Uterus (tissue), 2 donors: ENCODE measurements at regions not wholly inside any gene's neighbourhood (a gene's known extent, or its start where the extent isn't known, plus 50 kb on each side); places are given as distances from the start of the nearest gene placed in this dataset.

Experiments
- POLR2A ChIP-seq, 2 donors: fragments of 450-650 bp; IDR thresholded peaks; one replicate each; pipeline ENCODE4 v1.6.1; 2016; ENCODE audit warnings: antibody characterized with exemption in 2 of 2, mild to moderate bottlenecking in 1 of 2, moderate library complexity in 1 of 2
- TF ChIP-seq, protein P1 (sequence below), 4 experiments: fragments of 200-600 bp in 2 of 4; fragments of 450-650 bp in 2 of 4; sonication (generic) in 2 of 4; IDR thresholded peaks; one replicate each; pipeline ENCODE4 v1.5.1; 2016 to 2019; ENCODE audit warnings: antibody characterized with exemption in 4 of 4, mild to moderate bottlenecking in 2 of 4, moderate library complexity in 1 of 4

DNA sequence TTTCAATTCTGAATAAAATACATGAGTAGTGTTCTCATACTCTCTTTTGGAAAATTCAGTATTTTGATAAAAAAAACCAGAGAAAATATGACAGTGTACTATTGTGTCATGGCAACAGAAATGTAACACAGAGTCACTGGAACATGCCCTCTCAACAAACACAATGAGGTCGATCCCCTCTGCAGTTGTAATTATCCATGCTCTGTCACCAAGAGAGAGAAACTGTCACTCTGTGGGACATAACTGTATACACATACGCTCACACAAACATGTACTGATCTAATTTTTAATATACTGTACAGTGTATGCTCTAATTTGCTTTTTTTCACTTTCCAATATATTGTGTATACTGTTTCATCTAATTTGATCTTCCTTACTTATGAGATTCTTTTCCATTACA is 1136.8 kb upstream of the TENM3 start:
- TF ChIP-seq, protein P1, sequence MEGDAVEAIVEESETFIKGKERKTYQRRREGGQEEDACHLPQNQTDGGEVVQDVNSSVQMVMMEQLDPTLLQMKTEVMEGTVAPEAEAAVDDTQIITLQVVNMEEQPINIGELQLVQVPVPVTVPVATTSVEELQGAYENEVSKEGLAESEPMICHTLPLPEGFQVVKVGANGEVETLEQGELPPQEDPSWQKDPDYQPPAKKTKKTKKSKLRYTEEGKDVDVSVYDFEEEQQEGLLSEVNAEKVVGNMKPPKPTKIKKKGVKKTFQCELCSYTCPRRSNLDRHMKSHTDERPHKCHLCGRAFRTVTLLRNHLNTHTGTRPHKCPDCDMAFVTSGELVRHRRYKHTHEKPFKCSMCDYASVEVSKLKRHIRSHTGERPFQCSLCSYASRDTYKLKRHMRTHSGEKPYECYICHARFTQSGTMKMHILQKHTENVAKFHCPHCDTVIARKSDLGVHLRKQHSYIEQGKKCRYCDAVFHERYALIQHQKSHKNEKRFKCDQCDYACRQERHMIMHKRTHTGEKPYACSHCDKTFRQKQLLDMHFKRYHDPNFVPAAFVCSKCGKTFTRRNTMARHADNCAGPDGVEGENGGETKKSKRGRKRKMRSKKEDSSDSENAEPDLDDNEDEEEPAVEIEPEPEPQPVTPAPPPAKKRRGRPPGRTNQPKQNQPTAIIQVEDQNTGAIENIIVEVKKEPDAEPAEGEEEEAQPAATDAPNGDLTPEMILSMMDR (IDR thresholded peaks at IDR 0.05), result no peak
- TF ChIP-seq POLR2A (IDR thresholded peaks at IDR 0.05), result no peak
